Glomerular visceral epithelial cell (primary cell): ENCODE measurements at regions not wholly inside any gene's neighbourhood (a gene's known extent, or its start where the extent isn't known, plus 50 kb on each side); places are given as distances from the start of the nearest gene placed in this dataset.
"Not testable (repeated sequence)": the region's sequence is repeated elsewhere in the genome, so short reads cannot be mapped to it uniquely, and the experiment has no call there.

Experiments
- DNase-seq: peaks from one replicate; pipeline ENCODE4 v3.0.0-alpha.2; 2016; ENCODE audit errors: extremely low spot score

DNA sequence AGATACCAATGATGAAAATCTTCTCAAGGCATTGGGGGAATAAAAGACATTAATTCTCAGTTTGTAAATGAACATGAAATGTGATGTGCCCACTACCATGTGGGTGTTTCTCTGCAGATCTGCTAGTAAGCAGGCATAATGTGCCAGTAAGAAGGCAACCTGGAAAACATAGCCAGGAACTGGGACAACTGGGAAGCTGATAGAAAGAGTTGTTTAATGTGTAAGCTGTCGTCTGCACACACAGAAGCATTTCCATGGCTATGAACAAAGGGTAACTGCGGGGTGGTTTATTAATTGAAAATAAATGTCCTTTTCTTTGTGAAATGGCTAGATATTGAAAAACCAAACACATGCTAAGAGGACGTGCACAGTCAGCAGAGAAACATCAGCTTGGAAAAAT, 52.0 kb downstream of the ZC3H11B start:
- no peak for DNase-seq

DNA sequence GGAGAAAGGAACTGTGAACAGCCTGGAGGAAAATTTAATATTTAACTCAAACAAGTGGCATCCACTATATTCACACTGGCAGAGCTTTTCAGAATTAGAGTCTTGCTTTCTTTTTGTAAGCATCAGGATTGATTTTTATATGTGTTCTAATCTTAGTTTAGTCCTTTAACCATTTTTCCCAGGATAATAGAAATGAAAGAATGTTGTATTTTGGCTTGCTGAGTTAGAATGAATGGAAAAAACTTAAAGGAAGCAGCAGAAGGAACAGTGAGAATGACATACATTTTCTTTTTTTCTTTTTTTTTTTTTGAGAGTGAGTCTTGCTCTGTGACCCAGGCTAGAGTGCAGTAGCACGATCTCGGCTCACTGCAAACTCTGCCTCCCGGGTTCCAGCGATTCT, 53.0 kb downstream of the ZC3H11B start:
- no peak for DNase-seq

DNA sequence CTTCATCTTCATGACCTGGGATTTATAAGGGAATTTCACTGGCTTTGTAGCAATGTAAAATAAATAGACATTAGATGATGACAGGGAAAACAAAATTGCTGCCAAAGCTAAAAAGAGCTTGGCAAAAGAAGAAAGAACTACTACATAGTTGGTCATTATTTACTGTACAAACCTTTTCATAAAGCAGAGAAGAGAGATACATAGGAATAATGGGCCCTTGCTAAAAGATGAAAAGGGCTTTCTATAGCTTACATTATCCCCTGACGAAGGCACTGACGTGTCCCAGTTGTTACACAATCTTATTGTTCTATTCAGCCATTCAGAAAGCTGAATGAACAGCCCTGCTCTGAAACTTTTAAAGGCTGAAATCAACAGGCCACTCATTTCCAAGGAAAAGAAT, 57.1 kb downstream of the ZC3H11B start:
- DNase-seq: no peak

DNA sequence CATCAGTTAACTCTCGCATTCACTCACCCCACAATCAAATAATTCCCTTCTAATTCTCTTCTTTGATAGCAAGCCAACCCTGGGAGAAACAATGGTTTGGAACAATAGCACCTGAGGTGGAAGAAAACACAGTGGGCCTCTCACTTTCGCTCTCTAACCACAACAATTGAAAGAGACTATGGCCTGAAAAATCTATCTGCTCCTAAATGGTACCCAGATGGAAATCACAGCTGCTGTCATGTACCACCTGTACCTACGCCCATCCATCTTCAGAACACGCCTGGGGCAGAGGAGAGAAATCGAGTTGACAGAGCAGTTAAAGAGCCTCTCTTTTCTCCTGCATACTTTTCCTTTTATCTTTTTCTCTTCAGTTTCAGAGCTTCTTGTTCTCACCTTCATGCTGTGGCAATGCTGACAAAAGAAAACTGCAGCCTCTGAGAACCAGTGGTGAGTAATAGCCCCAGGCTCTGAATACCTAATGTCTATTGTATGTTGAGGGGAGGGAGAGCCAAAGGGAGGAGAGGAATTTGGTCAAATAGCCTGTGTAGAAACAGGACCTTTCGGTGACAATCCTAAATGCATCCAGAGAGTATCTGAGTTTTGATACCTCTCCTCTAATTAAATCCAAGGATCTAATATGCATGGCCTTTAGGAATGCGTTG, 57.7 kb downstream of the ZC3H11B start:
- no peak for DNase-seq

DNA sequence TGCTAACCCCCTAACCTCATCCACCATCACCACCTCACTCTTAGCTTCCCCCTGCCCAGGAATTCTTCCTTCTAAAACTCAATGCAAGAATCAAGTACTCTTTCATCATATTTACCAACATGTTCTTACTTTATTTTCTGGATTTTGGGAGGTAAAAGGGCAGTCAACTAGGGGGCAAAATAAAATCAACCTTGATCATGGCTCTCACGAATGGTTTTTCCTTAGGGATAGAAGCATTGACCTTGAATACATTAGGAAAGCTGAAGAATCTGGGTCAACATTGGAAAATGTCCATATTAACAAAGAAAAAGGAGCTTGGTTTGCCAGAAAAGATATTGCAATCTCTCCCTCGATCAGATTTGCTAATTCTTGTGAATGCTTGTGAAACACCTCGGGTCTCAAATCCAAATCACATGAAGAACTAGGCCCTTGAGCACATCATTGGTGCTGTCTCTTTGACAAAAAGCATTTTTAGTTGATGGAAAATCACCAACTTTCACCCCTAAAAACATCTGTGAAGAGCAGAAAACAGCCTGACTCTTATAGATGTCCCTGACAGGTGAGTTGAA, 58.9 kb downstream of the ZC3H11B start:
- no peak for DNase-seq

DNA sequence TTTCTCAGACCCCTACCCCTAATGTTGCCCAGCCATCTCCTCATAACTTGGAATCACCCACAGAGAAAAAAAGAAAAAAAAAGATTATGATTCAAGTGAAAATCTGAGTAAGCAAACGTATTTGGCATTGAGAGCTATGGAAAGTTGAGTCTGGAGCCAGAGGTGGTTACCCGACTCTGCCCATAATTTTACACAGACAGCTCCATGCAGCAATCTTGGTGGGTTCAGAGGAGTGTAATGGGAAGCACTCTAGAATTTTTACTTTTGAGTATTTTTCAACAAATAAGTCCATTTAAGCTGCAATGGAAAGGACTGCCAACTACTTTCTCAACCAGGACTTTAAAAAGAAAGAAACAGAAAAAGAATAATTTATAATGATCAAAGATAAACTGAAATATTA, 62.7 kb downstream of the ZC3H11B start:
- DNase-seq: no peak

DNA sequence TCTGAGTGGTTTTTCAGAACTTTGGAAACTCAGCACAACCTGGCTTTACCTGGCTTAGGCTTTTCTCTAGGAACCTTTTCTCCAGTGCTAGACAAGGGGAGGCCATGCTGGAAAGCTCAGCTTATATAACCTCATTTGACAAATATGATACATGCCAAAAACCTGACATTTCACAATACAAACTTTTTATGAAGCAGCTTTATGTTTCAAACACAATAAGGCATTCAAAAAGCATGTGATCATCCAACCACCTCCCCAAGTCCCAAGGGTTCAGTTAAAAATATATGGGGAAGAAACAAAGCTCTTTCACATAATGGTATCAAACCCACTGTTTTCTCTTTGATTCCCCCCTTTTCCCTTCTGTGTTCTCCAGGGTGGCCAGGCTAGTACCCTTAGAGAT, 63.7 kb downstream of the ZC3H11B start:
- DNase-seq: no peak

DNA sequence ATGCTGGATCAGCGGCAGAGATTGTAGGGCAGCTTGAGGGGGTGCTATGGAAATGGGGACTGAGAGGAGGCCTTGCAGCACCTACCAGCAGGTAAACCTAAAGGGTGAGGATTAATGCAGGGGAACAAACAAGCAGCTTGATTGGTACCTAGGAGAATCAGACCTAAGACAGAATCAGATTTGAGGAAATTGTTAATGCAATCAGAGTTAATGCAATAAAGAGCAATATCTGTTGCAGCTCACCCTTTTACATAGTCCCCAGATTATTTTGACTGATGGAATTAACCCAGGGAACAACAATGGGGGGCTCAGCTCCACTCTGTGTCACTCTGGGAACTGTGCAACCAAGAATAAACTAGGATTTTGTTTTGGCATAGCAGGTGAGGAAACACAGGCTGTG, 64.5 kb downstream of the ZC3H11B start:
- DNase-seq: no peak

DNA sequence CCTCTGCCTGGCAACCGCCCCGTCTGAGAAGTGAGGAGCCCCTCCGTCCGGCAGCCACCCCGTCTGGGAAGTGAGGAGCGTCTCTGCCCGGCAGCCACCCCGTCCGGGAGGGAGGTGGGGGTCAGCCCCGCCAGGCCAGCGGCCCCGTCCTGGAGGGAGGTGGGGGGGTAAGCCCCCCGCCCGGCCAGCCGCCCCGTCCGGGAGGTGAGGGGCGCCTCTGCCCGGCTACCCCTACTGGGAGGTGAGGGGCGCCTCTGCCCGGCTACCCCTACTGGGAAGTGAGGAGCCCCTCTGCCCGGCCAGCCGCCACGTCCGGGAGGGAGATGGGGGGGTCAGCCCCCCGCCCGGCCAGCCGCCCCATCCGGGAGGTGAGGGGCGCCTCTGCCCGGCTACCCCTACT, 67.1 kb downstream of the ZC3H11B start:
- not testable (repeated sequence) for DNase-seq

DNA sequence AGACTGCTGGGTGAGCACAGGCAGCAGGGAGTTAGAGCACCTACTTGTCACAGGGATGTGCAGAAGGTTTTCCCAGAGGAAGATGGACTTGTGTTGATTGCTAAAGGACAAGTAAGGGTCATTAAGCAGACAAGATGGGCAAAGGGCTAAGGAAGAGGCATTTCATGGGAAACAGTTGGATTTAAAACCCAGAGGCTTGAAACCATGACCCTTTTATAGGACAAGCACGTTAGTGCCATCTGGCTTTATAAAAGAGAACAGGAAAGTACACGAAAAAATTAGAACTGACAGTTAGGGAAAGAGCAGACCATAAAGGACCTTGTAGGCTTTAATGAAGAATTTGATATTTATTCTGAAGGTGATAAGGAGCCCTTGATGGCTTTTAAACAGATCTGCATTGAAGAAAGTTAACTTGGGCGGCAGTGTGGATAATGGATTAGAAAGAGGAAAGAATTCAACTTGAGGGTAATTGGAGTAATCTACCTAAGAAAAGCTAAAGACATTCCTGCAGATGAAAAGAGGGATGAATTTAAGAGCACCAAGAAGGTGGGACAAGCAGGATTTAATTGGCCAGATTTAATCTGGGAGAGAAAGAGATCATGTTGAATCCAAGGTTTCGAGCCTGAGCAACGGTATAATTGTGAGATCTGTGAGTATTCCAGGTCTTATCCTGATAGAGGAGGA, 68.6 kb downstream of the ZC3H11B start:
- no peak for DNase-seq

DNA sequence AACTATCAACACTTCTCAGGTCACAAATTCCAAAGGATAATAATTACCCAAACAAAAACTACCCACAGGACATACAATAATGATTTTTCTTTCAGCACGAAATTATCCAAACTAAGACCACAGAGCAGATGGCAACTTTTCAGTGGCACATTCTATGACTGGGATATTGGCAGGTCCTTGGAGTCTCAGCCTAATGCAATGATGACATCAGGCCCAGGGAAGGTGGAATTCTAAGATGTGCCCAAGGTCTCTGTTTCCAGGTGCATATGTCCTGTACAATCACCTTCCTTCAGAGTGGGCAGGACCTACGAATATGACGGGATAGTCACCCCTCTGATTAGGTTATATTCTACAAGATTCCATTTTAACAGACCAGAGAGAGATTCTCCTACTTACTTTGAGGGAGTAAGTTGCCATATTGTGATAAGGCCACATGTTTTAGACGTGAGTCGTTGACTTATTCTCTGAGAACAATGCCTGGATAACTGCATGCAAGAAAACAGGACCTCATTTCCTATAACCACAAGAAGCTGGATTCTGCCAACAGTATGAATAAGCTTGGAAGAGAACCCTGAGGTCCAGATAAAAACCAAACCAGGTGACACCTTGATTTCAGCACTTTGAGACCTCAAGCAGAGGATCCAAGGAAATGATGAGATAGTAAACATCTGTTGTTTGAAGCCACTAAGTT, 69.9 kb downstream of the ZC3H11B start:
- no peak for DNase-seq

DNA sequence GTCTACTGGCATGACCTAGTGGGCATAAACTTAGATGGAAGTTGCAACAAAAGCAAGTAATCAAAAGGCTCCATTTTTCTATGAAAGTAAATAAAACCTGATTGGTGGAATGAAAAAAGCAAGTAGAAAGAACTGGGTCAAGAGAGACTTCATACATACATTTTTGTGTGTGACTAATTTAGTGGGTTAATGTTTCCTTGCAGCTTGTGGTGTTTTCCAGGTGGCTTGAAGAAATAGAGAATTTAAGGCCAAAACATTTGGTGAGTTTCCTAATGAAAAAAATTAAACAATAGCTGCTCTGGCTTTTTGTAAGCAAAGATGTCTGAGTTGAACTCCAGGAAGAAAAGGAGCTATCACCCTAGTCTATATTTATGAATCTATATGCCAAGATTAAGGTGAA, 71.0 kb downstream of the ZC3H11B start:
- no peak for DNase-seq

DNA sequence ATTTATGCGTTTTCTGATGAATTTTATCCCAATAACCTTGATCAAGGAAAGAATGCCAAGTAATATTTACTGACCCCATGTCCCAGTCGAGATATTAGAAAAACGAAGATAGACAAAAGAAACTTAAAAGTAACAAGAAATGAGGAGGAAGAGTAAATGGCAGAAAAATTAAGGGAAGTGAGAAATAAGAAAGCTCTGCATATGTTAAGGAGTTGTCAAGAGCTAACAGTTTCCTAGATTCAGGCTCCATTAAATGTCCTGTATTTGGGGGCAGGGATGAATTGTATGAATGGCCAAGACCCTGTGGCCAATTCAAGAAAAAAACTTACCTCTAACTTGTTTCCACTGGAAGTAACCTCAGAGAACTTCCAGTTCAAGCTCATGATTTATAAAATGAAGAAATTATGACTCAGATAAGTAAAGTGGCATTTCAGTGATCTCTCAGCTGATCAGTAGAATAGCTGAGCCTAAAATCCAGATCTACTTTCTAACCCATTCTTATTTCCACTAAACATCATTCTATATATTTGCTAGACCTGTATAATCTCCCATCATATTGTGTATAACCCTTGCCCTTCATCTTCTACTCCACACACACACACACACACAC, 73.2 kb downstream of the ZC3H11B start:
- DNase-seq: no peak

DNA sequence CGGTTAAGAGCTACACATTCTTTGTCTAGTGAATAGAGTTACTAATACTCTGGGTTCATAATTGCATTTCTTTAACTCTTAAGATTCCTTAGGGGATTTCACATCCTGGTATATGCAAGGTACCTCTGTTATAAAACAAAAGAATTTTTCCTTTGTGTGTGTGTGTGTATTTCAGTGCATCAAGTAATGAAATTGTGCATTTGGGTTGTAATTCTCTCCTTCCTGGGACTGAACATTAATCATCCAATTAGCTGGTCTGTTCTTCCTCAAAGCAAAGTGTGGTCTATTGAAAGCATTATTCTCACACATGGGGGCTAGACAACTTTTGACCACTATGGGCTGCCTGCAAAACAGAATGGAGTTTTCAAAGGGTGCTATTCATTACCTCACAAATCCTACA, 74.0 kb downstream of the ZC3H11B start:
- DNase-seq: no peak

DNA sequence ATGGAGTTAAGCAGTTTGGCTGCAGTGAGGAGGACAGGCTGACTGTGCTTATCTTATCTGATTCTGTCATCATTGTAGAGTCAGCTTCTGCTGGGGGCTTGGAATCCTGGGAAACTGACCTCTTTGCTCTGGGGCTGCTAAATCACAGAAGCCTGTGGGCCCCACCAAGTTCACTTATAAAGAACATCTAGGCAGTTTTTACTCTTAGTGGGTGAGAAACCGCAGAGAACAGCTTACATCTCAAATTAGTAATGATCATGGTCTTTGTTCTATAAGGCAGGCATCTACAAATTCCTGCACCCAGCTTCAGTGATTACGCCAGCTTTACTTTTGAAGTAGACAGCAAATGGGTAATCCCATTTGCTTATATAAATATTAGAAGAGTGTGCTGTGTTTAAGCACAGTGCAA, 75.7 kb downstream of the ZC3H11B start:
- no peak for DNase-seq

DNA sequence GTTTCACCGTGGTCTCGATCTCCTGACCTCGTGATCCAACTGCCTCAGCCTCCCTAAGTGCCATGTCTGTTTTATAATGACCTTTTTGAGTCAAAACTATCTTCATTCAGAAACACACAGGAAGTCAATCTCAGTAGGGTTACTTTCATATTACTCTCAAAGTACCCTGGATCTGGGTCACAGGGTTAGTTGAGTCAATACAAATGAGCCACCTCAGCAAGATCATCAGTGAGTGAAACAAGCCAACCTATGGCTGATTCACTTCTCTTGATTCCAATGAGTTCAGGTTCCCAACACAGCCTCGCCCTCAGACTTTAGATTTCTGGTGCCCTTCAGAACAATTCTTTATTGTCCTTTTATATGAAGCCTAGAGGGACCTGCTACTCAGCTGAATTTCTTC, 76.9 kb downstream of the ZC3H11B start:
- DNase-seq: no peak

DNA sequence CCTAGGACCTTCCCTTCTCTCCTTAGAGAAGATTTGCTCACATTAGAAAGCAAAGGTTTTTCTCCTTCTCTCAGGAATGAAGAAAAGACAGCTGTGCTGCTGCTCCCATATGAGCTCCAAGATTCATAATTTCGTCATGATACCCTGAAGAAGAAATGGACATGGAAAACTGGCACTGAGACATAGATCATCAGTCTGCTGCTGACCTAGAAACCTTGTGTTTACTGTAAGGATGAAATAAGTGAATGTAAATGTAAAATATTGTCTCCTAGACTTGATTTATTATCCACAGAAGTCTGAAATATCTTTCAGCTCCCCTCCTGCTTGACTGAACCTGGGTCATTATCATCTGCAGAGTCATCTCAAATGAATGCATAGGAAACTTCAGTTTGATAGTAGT, 77.9 kb downstream of the ZC3H11B start:
- no peak for DNase-seq

DNA sequence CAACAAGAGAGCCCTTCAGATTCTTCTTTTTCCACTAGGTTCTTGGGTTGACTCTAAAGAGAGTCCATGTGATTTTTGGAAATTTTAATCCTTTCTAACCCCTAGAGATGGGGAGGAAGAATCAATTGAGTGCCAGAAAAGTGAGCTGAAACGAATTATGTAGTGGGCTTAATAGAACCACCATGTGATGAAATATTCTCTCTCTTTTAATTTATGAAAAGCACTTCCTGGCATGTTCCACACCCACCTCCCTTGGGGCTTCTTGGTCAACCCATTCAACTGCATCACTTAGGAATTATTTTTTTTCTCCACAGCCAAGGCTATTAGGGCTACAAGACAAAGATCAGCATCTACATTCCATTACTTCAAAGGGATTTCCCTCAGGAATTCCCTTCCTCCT, 79.6 kb downstream of the ZC3H11B start:
- no peak for DNase-seq

DNA sequence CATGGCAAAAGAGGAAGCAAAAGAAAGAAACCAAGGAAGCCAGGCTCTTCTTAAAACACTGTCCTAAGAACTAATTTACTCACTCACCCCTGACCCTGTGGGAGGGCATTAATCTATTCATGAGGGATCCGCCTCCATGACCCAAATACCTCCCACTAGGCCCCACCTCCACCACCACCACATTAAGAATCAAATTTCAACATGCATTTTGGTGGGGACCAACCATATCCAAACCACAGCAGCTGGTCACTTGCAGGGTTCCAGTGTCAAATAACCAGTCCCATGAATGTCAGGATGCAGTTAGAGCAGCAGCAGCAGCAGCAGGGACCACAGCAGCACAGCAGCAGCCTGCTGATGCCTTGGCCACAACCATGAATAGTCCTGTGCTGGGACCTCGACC, 83.8 kb downstream of the ZC3H11B start:
- no peak for DNase-seq

DNA sequence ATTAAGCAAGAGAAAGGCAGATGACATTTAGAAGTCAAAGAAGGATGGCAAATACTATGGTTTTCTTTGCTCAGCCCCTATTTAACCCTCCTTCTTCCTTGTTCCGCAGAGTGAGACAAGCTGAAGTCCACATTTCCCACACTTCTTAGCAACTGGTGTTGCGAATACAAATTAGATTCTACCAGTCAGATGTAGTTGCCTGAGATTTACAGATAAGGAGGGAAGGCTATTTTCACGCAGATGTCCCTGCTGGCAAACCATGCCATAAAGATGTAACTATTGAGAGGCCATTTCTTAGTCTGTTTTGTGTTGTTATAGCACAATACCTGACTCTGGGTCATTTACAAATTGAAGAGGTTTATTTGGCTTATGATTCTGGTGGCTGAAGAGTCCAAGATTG, 84.3 kb downstream of the ZC3H11B start:
- DNase-seq: no peak

DNA sequence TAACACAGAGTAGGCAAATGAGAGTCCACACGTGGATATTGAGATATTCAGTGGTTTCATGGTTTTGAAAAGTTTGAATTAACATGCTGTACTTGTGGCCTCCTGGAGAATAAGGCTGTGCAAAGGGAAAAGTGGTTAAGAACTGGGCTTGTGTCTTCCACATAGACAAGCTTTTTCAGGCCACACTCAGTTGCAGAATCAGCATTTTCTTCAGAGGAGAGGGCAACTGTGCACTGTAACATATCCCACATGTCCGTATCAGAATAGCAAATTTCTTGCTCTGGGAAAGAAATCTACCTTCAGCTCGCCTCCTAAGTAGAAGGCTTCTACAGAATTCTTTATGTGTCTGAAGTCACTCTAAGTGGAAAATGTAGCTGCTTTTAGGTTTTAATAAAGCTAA, 84.9 kb downstream of the ZC3H11B start:
- no peak for DNase-seq

DNA sequence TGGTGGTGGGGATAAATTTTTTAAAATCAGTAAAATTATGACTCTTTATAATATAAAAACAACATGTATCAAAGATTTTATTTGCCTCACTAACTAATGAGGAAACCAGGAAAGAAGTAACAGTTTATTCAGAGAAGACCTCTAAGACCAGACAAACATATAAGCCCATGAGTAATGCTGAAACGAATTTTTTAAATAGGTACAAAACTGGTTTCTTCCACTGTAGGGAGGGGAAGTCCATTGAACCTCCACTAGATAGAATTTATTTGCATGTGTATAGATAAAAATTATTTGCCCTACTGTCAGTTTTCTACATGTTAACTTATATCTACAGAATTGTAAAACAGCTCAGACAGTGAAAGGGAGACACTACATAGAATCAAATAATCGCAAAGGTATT, 86.8 kb downstream of the ZC3H11B start:
- DNase-seq: no peak

DNA sequence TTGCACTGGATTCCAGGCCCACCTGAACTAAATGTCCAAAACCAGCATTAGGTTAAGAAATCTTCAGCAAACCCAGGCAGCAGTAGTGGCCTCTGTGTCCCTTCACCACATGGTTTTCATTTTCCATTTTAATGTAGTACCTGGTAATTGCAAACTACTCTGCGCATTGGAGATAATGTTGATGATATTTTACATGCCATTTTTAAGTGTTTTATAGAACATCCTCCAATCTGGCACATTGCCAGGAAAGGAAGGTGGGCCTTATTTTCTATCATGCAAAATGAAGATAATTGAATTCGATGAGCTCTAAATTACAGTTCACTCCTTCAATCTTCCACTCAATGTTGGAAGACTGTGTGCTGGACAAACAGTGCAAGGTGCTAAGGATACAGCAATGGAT, 89.5 kb downstream of the ZC3H11B start:
- no peak for DNase-seq
